ENCODE measurements at regions not wholly inside any gene's neighbourhood (a gene's known extent, or its start where the extent isn't known, plus 50 kb on each side); places are given as distances from the start of the nearest gene placed in this dataset.

DNA sequence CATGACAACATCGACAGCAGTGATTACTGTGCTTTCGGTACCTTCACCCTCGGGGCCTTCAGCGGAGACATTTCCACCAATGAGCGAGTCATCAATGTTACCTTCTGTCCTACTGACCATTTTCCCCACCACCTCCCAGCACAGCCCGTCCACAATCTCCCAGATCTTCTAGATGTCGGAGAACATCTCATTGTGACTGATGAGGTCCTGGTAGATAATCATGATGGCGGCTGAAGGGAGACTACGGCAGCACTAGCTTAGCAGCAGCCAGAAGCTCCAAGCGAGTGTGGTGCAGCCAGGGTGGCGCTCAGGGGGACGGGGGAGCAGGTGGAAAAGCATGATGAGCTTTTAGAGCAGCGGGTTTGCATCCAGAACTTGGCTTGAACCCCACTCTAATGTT lies 379.0 kb downstream of the TLR4 start:
- no peak overlapping the region for H3K4me3 ChIP-seq (ENCODE audit: low read length)
- 93 to 95% methylated on average over 11 to 13 of the region's 13 CpGs for WGBS, 2 experiments (ENCODE audit: insufficient coverage in 1 of 2, insufficient read length in 1 of 2)
- no peaks in the 10 kb centered on the region for H3K9me3 Mint-ChIP-seq
- H3K36me3 ChIP-seq (ENCODE audit: control insufficient read depth, insufficient read depth, low read length), result no peaks in the 10 kb centered on the region
- DNase-seq, result no peak
- H3K27ac ChIP-seq (ENCODE audit: low read depth, low read length), result no peak overlapping the region
- H3K4me1 Mint-ChIP-seq, result no peaks in the 10 kb centered on the region
- no peak overlapping the region for H3K9ac ChIP-seq (ENCODE audit: extremely low read depth, low read length, poor library complexity, severe bottlenecking)
- TF ChIP-seq, protein P1, sequence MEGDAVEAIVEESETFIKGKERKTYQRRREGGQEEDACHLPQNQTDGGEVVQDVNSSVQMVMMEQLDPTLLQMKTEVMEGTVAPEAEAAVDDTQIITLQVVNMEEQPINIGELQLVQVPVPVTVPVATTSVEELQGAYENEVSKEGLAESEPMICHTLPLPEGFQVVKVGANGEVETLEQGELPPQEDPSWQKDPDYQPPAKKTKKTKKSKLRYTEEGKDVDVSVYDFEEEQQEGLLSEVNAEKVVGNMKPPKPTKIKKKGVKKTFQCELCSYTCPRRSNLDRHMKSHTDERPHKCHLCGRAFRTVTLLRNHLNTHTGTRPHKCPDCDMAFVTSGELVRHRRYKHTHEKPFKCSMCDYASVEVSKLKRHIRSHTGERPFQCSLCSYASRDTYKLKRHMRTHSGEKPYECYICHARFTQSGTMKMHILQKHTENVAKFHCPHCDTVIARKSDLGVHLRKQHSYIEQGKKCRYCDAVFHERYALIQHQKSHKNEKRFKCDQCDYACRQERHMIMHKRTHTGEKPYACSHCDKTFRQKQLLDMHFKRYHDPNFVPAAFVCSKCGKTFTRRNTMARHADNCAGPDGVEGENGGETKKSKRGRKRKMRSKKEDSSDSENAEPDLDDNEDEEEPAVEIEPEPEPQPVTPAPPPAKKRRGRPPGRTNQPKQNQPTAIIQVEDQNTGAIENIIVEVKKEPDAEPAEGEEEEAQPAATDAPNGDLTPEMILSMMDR (conservative IDR thresholded peaks at IDR 0.05), result no peak
- H3K27me3 Mint-ChIP-seq (ENCODE audit: insufficient read depth), result no peaks in the 10 kb centered on the region
- H3K36me3 Mint-ChIP-seq (ENCODE audit: low read depth), result no peaks in the 10 kb centered on the region
- no peak overlapping the region for H3K27ac Mint-ChIP-seq
- no peaks in the 10 kb centered on the region for H3K4me1 ChIP-seq (ENCODE audit: control insufficient read depth, insufficient read depth, low read length)
- H3K27me3 ChIP-seq (ENCODE audit: control insufficient read depth, insufficient read depth, low read length, poor library complexity, severe bottlenecking), result no peaks in the 10 kb centered on the region
- H3K4me3 Mint-ChIP-seq, result no peak overlapping the region
- no peaks in the 10 kb centered on the region for H3K9me3 ChIP-seq (ENCODE audit: control insufficient read depth, low read length)

DNA sequence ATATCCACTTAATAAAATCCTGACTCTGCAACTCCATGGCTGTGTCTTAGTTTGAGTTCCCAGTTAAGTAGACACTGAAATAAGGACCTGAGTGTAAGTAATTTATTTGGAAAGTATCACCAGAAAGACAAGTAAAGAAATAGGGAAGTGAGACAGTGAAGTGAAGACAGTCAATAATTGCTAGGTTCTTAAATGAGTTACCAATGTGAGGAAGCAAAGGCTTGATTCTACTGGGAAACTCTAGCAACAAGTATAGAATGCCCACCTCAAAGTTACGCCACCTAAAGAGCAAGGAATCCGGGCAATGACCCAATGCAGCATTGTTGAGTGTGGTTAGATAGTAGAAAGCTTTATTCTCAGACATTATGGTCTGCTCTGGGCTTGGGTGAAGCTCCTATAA lies 383.9 kb downstream of the TLR4 start:
- Mint-ChIP-seq H3K4me1 (no peaks in the 10 kb centered on the region), H3K36me3 (ENCODE audit: low read depth) (no peaks in the 10 kb centered on the region), H3K9me3 (no peaks in the 10 kb centered on the region), H3K4me3 (no peak overlapping the region), H3K27me3 (ENCODE audit: insufficient read depth) (no peaks in the 10 kb centered on the region), H3K27ac (no peak overlapping the region)
- WGBS, 2 experiments (ENCODE audit: insufficient coverage in 1 of 2, insufficient read length in 1 of 2), result 92 to 100% methylated on average over 1 to 2 of the region's 2 CpGs
- no peak for DNase-seq
- H3K27ac ChIP-seq (ENCODE audit: low read depth, low read length), result no peak overlapping the region
- no peaks in the 10 kb centered on the region for H3K27me3 ChIP-seq (ENCODE audit: control insufficient read depth, insufficient read depth, low read length, poor library complexity, severe bottlenecking)
- TF ChIP-seq, protein P1 (conservative IDR thresholded peaks at IDR 0.05), result no peak
- no peak overlapping the region for H3K4me3 ChIP-seq (ENCODE audit: low read length)
- H3K36me3 ChIP-seq (ENCODE audit: control insufficient read depth, insufficient read depth, low read length), result no peaks in the 10 kb centered on the region
- no peaks in the 10 kb centered on the region for H3K4me1 ChIP-seq (ENCODE audit: control insufficient read depth, insufficient read depth, low read length)
- no peaks in the 10 kb centered on the region for H3K9me3 ChIP-seq (ENCODE audit: control insufficient read depth, low read length)
- H3K9ac ChIP-seq (ENCODE audit: extremely low read depth, low read length, poor library complexity, severe bottlenecking), result no peak overlapping the region

DNA sequence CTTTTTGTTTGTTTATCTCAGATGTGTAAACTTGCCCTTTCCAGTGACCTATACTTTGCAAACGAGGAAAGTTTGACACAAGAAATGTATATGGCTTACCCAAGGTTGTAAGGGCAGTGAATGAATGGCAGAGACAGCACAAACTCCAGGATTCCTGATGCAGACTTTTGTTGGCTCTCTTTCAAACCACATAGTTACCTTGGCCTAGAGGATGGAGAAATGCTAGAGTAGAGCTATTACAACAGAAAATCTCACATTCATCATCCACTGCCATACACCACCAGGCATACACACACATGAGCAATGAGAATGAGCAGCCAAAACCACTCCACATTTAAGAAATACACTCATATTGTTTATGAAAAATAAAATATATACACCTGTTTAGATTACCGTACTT lies 387.0 kb downstream of the TLR4 start:
- no peak overlapping the region for H3K9ac ChIP-seq (ENCODE audit: extremely low read depth, low read length, poor library complexity, severe bottlenecking)
- H3K27me3 Mint-ChIP-seq (ENCODE audit: insufficient read depth), result no peaks in the 10 kb centered on the region
- no peak overlapping the region for H3K27ac Mint-ChIP-seq
- TF ChIP-seq, protein P1 (conservative IDR thresholded peaks at IDR 0.05), result no peak
- H3K4me3 Mint-ChIP-seq, result no peak overlapping the region
- no peaks in the 10 kb centered on the region for H3K9me3 Mint-ChIP-seq
- H3K9me3 ChIP-seq (ENCODE audit: control insufficient read depth, low read length), result no peaks in the 10 kb centered on the region
- H3K4me1 ChIP-seq (ENCODE audit: control insufficient read depth, insufficient read depth, low read length), result no peaks in the 10 kb centered on the region
- H3K27ac ChIP-seq (ENCODE audit: low read depth, low read length), result no peak overlapping the region
- H3K36me3 ChIP-seq (ENCODE audit: control insufficient read depth, insufficient read depth, low read length), result no peaks in the 10 kb centered on the region
- 60 to 91% methylated on average over 1 to 2 of the region's 2 CpGs for WGBS, 2 experiments (ENCODE audit: insufficient coverage in 1 of 2, insufficient read length in 1 of 2)
- no peaks in the 10 kb centered on the region for H3K36me3 Mint-ChIP-seq (ENCODE audit: low read depth)
- no peak for DNase-seq
- H3K4me1 Mint-ChIP-seq, result no peaks in the 10 kb centered on the region
- H3K4me3 ChIP-seq (ENCODE audit: low read length), result no peak overlapping the region
- H3K27me3 ChIP-seq (ENCODE audit: control insufficient read depth, insufficient read depth, low read length, poor library complexity, severe bottlenecking), result no peaks in the 10 kb centered on the region

All from endodermal cell (in vitro differentiated cells).